HG03520 (cell line): ENCODE measurements at regions not wholly inside any gene's neighbourhood (a gene's known extent, or its start where the extent isn't known, plus 50 kb on each side); places are given as distances from the start of the nearest gene placed in this dataset.

ENCODE experiments used
- ATAC-seq: cut with Tn5 transposase; IDR thresholded peaks from one replicate; pipeline ENCODE4 v1.9.1; 2021; ENCODE audit warnings: mild to moderate bottlenecking, moderate library complexity; ENCODE audit not compliant: unreplicated experiment

GRCh38 chr5:4363045-4363444 lies 767.4 kb downstream of the IRX1 start:
- no peak for ATAC-seq

DNA sequence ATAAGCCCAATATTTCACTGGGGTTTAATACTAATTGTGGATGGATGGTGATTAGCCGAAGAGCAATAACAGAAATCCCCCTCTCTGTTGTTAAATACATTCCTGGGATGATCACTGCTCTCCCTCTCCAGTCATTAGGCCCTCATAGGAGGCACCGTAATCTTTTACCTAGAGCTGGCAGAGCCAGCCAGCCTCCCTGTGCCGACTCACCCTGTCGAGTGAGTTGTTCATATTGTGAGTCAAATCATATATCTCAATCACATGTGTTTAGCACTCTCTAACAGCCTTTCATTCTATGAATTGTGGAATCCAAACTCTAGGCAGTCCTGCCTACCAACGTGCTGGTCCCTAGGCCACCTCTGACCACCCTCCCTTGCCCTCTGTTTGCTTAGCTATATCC lies 771.0 kb downstream of the IRX1 start:
- no peak for ATAC-seq

DNA sequence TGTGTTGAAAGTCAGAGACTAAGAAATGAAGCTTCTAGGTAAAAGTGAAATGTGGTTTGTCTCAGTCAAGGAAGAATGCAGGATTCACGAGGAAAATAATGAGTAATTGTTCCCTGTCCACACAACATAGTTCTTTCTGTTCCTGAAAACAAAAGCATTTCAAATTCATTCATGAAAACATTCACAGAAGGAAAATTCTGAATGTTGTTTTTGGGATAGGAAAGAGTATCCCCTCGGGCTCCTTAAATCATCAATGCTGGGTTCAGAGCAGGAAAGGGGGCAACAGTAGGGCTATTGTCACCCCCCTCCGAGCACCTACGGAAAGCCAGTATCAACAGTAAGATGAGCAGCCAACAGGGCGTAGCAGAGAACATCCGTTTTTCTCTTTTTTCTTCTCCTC lies 769.9 kb upstream of the ADAMTS16 start:
- no peak for ATAC-seq

DNA sequence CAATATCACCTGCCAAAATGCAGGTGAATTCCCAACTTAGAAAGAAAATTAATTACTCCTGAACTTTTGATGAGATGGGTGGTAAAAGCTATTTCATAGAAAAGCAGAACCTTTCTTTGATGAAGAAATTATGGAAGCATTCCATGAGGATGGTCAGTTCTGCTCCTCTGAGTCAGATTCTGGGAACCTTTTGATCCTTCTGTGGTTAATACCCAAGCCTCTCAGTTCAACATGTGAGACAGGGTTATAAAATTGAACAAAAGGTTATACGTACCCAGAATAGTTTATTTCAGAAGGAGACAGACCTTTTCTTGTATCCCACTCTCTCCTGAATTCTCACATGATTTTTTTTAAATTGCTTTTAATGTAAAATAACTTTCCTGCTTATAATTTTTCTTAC lies 767.6 kb upstream of the ADAMTS16 start:
- ATAC-seq = no peak

DNA sequence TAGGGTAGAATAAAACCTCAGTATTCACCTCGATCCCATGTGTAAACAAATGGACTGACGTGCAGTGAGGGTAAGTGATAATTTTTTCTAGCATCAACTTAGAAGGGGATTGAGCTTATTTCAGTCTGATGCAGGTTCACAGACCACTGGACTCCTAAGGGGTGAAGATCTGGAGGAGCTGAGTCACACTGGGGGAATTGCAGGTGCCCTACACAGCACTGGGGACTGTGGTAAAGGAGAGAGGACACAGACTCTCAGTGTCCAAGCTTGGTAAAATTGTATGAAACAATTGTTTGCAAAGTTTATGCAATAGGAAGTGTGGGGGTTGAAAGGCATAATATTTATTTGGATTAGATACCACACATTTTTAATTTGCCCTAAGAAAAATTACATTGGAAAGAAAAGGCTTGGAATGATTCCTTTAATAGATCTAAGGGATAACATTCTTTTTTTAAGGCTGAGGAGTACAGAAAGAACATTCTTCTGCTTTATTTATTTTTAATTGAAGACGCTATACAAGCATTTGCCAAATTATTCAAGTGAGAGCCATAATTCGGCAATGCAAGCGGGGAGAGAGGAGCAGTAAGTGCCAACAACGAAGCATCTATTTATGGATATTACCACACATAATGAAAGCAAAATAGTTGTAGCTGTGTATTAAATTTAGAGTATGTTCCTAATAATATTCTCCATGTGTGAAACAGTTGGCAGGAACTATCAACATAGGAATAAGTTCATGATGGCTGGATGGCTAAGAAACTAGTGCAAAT lies 766.9 kb upstream of the ADAMTS16 start:
- no peak for ATAC-seq

DNA sequence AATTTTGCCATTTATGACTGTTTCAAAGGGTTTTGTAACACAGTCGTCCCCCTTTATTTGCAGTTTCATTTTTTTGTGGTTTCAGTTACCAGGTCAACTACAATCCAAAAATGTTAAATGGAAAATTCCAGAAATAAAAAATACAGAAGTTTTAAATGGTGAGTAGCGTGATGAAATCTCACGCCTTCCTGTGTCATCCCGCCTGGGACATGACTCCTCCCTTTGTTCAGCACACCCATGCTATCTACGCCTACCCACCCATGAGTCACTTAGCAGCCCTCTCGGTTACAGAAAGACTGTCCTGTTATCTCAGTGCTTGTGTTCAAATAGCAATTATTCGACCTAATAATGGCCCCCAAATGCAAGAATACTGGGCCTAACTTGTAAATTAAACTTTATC lies 765.3 kb upstream of the ADAMTS16 start:
- no peak for ATAC-seq

- ATAC-seq = no peak
Measured at GRCh38 chr5:4375640-4376039, 764.5 kb upstream of the ADAMTS16 start.

DNA sequence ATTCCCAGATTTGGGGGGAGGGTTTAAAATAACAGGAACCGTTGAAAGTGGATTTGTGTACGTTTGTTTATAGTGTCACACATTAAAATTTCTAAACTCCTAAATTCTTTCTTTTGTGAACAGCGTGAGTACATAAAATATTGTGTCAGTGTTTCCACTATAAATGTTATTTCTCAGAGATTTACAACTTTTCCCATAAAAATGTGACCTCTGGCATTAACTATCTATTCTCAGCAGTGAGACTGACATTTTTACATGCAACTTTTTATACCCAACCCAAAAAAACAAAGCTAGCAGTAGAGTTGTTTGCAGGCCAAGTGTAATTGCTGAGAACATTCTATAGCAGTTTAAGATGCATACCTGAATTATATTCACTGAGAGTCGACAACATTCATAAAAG lies 757.0 kb upstream of the ADAMTS16 start:
- ATAC-seq = no peak

- no peak for ATAC-seq
Measured at GRCh38 chr5:4383518-4384198, 756.5 kb upstream of the ADAMTS16 start.

GRCh38 chr5:4384649-4385048 lies 755.5 kb upstream of the ADAMTS16 start:
- no peak for ATAC-seq

GRCh38 chr5:4386152-4386551 lies 754.0 kb upstream of the ADAMTS16 start:
- no peak for ATAC-seq

DNA sequence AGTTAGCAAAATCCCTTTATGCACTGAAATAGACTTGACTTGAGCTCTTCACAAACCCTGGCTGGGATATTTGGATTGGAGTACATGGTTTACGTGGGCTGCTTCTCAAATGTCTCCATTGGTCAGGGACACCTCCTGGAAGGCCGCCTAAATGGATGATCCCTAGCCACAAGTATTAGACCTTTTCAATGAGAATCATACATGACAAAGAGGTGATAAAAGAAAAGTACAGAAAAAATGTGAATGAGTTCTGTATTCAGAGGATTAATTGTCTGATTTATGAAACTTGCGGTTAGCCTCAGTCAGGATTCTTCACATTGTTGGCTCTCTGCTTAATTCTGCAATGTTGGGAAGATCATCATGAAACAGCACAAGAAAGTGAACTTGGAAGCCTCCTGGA lies 752.8 kb upstream of the ADAMTS16 start:
- ATAC-seq = no peak

DNA sequence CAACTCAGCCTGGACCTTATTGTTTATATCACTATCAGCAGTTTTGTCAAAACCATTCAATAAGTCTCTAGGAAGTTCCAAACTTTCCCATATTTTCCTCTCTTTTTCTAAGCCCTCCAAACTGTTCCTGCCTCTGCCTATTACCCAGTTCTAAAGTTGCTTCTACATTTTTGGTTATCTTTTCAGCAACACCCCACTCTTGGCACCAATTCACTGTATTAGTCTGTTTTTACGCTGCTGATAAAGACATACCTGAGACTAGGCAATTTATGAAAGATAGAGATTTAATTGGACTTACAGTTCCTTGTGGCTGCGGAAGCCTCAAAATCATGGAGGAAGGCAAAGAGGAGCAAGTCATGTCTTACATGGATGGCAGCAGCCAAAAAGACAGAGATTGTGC lies 744.4 kb upstream of the ADAMTS16 start:
- ATAC-seq = no peak

- no peak for ATAC-seq
Measured at GRCh38 chr5:4405614-4406219, 734.4 kb upstream of the ADAMTS16 start.

DNA sequence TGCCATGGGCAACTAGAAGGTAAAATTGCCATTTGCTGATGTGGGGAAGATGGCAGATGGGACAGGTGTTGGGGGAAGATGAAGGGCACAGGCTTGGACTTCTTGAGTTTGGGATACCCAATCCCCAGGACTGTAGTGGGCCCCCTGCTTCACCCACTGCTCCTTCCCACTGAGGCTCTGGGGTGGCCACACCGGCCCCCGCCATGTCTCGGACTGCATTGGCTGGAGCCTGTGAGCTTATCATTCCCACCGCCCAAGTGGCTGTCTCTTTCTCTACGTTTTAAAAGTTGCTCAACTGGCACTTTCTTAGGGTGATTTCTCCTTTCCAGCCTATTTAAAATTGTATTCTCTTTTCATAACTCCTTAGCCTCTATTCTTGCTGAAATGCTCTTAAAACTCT lies 730.0 kb upstream of the ADAMTS16 start:
- no peak for ATAC-seq

GRCh38 chr5:4411664-4412063 lies 728.5 kb upstream of the ADAMTS16 start:
- ATAC-seq = no peak

- no peak for ATAC-seq
Measured at GRCh38 chr5:4413996-4414395, 726.1 kb upstream of the ADAMTS16 start.

- ATAC-seq = no peak
Measured at GRCh38 chr5:4418084-4418483, 722.0 kb upstream of the ADAMTS16 start.

- no peak for ATAC-seq
Measured at GRCh38 chr5:4419281-4419680, 720.8 kb upstream of the ADAMTS16 start.

- no peak for ATAC-seq
Measured at GRCh38 chr5:4420177-4420576, 720.0 kb upstream of the ADAMTS16 start.

DNA sequence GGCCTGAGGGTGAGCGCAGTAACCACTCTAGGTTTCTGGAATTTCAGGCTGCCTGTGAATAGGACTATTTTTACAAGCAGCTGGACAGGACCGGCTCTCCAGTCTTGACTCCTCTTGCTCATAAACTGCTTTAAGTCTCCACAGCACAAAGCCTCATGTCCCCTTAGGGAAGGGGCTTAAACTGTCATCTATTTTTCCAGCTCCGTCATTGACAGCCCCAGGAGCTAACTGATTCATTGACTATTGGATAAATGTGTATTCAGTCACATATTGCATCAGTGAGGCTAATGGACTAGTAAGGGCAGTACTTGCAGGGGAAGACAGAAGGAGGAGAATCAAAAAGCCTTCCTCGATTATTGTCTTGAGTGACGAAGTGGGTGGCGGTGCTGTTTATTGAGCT lies 719.4 kb upstream of the ADAMTS16 start:
- no peak for ATAC-seq

GRCh38 chr5:4422247-4422646 lies 717.9 kb upstream of the ADAMTS16 start:
- no peak for ATAC-seq
